Peyer's patch (tissue), 4 donors: ENCODE measurements at regions not wholly inside any gene's neighbourhood (a gene's known extent, or its start where the extent isn't known, plus 50 kb on each side); places are given as distances from the start of the nearest gene placed in this dataset.

Experiments
- DNase-seq, 3 donors: peaks; one replicate each; pipeline ENCODE4 v3.0.0-alpha.2; 2017 to 2019
- H3K27ac ChIP-seq, 4 donors: fragments of 200-600 bp; sonication (generic); one replicate each; pipeline ENCODE4 v1.5.1; 2016 to 2019
- H3K27me3 ChIP-seq, 2 donors: fragments of 200-600 bp; sonication (generic); one replicate each; pipeline ENCODE4 v1.5.1; 2019
- H3K36me3 ChIP-seq, 3 donors: fragments of 200-600 bp; sonication (generic); one replicate each; pipeline ENCODE4 v1.5.1; 2016 to 2019
- H3K4me1 ChIP-seq, 4 donors: fragments of 200-600 bp; sonication (generic); one replicate each; pipeline ENCODE4 v1.5.1; 2016 to 2019
- H3K4me3 ChIP-seq, 4 donors: fragments of 200-600 bp; sonication (generic); 1 replicate in 3 of 4; 2 replicates in 1 of 4; pipeline ENCODE4 v1.5.1; 2016 to 2019; ENCODE audit warnings: mild to moderate bottlenecking in 1 of 4
- H3K9me3 ChIP-seq, 4 donors: fragments of 200-600 bp; sonication (generic); one replicate each; pipeline ENCODE4 v1.5.1; 2016 to 2019; ENCODE audit warnings: mild to moderate bottlenecking in 1 of 4
- POLR2A ChIP-seq, 2 donors: fragments of 450-650 bp; IDR thresholded peaks; one replicate each; pipeline ENCODE4 v1.5.1; 2017; ENCODE audit warnings: antibody characterized with exemption in 2 of 2, mild to moderate bottlenecking in 2 of 2, moderate library complexity in 2 of 2
- TF ChIP-seq, protein P1 (sequence below), 6 experiments: fragments of 450-650 bp in 4 of 6; fragments of 200-600 bp in 2 of 6; sonication (generic) in 1 of 6; IDR thresholded peaks; one replicate each; pipeline ENCODE4 v1.5.1; 2017 to 2019; ENCODE audit warnings: antibody characterized with exemption in 6 of 6, mild to moderate bottlenecking in 3 of 6, moderate library complexity in 1 of 6

DNA sequence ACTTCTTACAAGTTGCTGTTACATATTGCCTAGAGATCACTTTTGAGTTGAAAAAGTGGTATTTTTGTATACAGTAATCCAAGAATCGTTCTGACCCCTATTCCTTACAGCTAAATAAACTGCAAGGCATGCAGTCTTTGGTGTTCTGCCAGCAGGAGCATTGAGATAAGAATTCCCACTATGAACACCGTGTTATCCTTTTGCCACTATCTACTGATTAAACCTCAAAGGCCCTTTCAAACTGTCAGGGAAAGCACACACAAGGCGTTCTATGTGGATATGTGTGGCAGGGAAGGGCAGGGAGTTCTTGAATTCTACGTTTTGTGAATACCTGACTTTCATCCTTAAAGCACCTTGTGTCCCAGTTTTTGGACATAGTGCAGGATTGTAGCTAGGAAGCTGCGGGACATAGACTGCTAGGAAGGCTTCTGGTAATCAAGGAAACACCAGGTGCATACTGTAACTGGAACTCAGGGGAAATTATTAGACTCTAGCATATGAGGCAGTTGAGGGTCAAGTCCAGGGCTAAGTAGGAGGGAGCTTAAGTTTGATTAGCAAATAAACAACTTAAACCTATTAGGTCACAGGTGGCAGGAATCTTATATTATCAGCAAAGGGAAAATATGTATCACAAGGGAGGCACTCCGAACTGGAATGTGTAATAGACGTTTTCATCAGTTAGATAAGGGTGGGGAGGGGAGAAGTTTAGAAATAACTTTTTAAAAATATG is 506.6 kb downstream of the RNF144B start:
- H3K4me3 ChIP-seq = no peak overlapping the region
- H3K36me3 ChIP-seq = no peaks in the 10 kb centered on the region
- TF ChIP-seq, protein P1, sequence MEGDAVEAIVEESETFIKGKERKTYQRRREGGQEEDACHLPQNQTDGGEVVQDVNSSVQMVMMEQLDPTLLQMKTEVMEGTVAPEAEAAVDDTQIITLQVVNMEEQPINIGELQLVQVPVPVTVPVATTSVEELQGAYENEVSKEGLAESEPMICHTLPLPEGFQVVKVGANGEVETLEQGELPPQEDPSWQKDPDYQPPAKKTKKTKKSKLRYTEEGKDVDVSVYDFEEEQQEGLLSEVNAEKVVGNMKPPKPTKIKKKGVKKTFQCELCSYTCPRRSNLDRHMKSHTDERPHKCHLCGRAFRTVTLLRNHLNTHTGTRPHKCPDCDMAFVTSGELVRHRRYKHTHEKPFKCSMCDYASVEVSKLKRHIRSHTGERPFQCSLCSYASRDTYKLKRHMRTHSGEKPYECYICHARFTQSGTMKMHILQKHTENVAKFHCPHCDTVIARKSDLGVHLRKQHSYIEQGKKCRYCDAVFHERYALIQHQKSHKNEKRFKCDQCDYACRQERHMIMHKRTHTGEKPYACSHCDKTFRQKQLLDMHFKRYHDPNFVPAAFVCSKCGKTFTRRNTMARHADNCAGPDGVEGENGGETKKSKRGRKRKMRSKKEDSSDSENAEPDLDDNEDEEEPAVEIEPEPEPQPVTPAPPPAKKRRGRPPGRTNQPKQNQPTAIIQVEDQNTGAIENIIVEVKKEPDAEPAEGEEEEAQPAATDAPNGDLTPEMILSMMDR (IDR thresholded peaks at IDR 0.05) = no peak
- TF ChIP-seq POLR2A (IDR thresholded peaks at IDR 0.05) = no peak
- DNase-seq = no peak
- H3K27me3 ChIP-seq = no peaks in the 10 kb centered on the region
- H3K4me1 ChIP-seq = no peaks in the 10 kb centered on the region
- H3K9me3 ChIP-seq = peaks cover 0 to 3% (median 0%) of the 10 kb centered on the region in 4 donors
- H3K27ac ChIP-seq = no peak overlapping the region

DNA sequence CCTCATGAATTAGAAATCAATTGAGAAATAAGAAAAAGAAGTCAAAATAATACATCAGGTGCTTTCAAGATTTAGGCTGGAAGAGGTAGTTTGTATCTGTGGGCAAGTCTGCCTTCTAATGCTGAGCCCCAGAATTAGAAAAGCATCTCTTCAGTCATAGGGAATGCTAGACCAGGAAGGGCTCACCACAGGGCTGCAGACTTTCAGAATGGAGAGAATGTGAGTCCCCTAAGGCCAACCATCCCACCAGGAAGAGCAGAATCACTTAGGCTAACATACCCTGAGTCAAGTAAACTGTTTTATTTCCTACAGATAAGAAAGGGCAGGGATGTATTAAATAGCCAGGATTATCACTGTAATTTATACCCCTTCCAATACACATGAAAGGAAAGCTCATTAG is 510.2 kb downstream of the RNF144B start:
- Histone ChIP-seq H3K27ac (no peak overlapping the region), H3K27me3 (no peaks in the 10 kb centered on the region), H3K4me1 (no peaks in the 10 kb centered on the region), H3K4me3 (no peak overlapping the region), H3K36me3 (no peaks in the 10 kb centered on the region), H3K9me3 (peaks cover 0 to 3% (median 0%) of the 10 kb centered on the region in 4 donors)
- TF ChIP-seq, protein P1 (IDR thresholded peaks at IDR 0.05) = no peak
- TF ChIP-seq POLR2A (IDR thresholded peaks at IDR 0.05) = no peak
- DNase-seq = no peak

DNA sequence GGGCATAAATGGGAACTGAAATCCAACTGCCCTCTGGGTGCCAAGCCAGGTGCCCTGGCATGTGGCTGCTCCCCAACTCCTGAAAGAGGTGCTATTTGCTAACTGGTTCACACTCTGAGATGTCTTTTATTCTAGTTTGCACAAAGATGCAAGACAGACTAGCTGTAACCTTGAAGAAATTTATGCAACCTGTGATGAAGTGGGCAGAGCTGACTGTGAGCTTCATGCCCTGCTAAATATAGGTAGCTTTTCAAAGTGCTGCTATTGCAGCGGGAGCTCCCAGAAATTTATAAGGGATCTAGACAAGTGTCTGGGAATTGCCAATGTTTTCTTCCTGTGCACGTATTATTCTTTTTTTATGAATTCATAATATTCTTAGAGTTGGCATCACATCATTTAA is 517.5 kb downstream of the RNF144B start:
- Histone ChIP-seq H3K4me3 (no peak overlapping the region), H3K9me3 (no peaks in the 10 kb centered on the region), H3K4me1 (no peaks in the 10 kb centered on the region), H3K27me3 (no peaks in the 10 kb centered on the region), H3K36me3 (no peaks in the 10 kb centered on the region), H3K27ac (no peak overlapping the region)
- no peak for TF ChIP-seq POLR2A (IDR thresholded peaks at IDR 0.05)
- TF ChIP-seq, protein P1 (IDR thresholded peaks at IDR 0.05) = no peak
- no peak for DNase-seq

DNA sequence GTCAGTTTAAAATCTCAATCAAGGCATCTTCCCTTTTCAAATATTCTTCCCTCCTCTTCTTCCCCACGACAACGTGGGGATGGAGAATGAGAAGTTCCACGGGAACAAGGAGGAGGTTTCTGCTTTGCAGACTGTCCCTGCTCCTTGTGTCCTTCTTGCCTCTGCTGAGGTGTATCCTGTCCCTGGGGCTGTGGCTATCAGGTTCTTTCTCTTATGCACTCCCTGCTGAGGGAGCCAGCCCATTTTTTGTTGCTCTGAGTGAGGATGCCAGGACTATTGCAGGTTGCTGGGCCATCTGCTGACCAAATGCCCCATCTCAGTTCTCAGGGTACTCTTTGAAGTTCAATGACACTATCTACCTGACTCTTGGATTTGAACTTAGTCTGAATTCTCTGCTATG is 533.6 kb downstream of the RNF144B start:
- Histone ChIP-seq H3K36me3 (no peaks in the 10 kb centered on the region), H3K27me3 (no peaks in the 10 kb centered on the region), H3K27ac (no peak overlapping the region), H3K4me1 (no peaks in the 10 kb centered on the region), H3K9me3 (no peaks in the 10 kb centered on the region), H3K4me3 (no peak overlapping the region)
- TF ChIP-seq, protein P1 (IDR thresholded peaks at IDR 0.05) = no peak
- no peak for TF ChIP-seq POLR2A (IDR thresholded peaks at IDR 0.05)
- no peak for DNase-seq

DNA sequence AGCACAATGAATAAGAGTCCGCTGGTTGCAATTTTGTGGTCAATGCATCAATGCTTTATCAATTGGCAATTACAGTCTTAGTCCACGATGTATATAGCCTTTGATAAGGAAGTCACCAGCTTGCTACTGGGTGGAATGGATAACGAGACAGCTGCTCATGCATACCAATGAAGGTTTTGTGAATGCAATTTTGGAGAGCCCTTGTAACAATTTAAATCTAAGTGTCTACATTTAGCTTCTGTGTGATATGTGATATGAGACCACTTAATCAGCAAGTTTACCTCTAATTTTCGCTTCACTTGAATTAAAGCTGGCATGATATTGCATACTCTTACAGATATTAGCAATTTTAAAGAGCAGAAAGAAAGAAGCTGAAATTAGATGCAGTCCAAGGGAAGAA is 543.9 kb downstream of the RNF144B start:
- Histone ChIP-seq H3K4me1 (no peaks in the 10 kb centered on the region), H3K27me3 (no peaks in the 10 kb centered on the region), H3K36me3 (no peaks in the 10 kb centered on the region), H3K9me3 (no peaks in the 10 kb centered on the region), H3K4me3 (no peak overlapping the region), H3K27ac (no peak overlapping the region)
- TF ChIP-seq, protein P1 (IDR thresholded peaks at IDR 0.05) = no peak
- no peak for TF ChIP-seq POLR2A (IDR thresholded peaks at IDR 0.05)
- DNase-seq = no peak
